Transverse colon (tissue), 4 donors: ENCODE measurements at regions not wholly inside any gene's neighbourhood (a gene's known extent, or its start where the extent isn't known, plus 50 kb on each side); places are given as distances from the start of the nearest gene placed in this dataset.

Experiments used
- CTCF ChIP-seq, 5 experiments: fragments of 200-600 bp in 3 of 5; fragments of 450-650 bp in 2 of 5; sonication (generic) in 3 of 5; IDR thresholded peaks; 1 replicate in 2 of 5; 2 replicates in 3 of 5; pipeline ENCODE4 v1.5.1; 2016 to 2017; ENCODE audit warnings: antibody characterized with exemption in 5 of 5, inconsistent platforms in 3 of 5, mild to moderate bottlenecking in 2 of 5, moderate library complexity in 1 of 5
- EP300 ChIP-seq: sonication (generic); formaldehyde crosslinking; IDR thresholded peaks from one replicate; pipeline ENCODE4 v1.6.1; 2017; ENCODE audit warnings: antibody characterized with exemption, low read depth
- POLR2A ChIP-seq: fragments of 450-650 bp; IDR thresholded peaks from one replicate; pipeline ENCODE4 v1.6.1; 2016; ENCODE audit warnings: antibody characterized with exemption, mild to moderate bottlenecking, moderate library complexity
- POLR2AphosphoS5 ChIP-seq, 3 donors: sonication (generic); formaldehyde crosslinking; IDR thresholded peaks; one replicate each; pipeline ENCODE4 v1.6.1; 2016; ENCODE audit warnings: antibody characterized with exemption in 3 of 3

- TF ChIP-seq CTCF (IDR thresholded peaks at IDR 0.05) (no peak), POLR2A (no peak), EP300 (no peak), POLR2AphosphoS5 (IDR thresholded peaks at IDR 0.05) (no peak)
Observed at GRCh38 chr16:54479546-54479945, 193.0 kb upstream of the IRX3 start.
